Activated CD8-positive, alpha-beta T cell treated with anti-CD3 and anti-CD28 coated beads, Interleukin-2, amount 10 ng/mL, durations not matched to agents 7 days and 5 days (primary cell): ENCODE measurements at regions not wholly inside any gene's neighbourhood (a gene's known extent, or its start where the extent isn't known, plus 50 kb on each side); places are given as distances from the start of the nearest gene placed in this dataset.

Experiments
- ATAC-seq: fragments of 150-1000 bp; cut with Tn5 transposase; one replicate; pipeline ENCODE4 v1.10.0; 2021; ENCODE audit warnings: moderate library complexity
- CTCF ChIA-PET: fragments of 350-600 bp; sonication (Branson Sonifier 250); formaldehyde crosslinking; loops from one replicate; lab custom pipeline; 2021; ENCODE audit warnings: antibody characterized with exemption; lab: Charles Lee
- POLR2A ChIA-PET: fragments of 350-600 bp; sonication (Branson Sonifier 250); formaldehyde crosslinking; loops from one replicate; lab custom pipeline; 2021; ENCODE audit warnings: antibody characterized with exemption; lab: Charles Lee
- DNase-seq: peaks from one replicate; pipeline ENCODE4 v3.0.0-alpha.2; 2020
- H3K27ac Mint-ChIP-seq: one replicate; pipeline ENCODE4 v1.8.0; 2021; ENCODE audit warnings: mild to moderate bottlenecking, mixed read lengths
- H3K27me3 Mint-ChIP-seq: one replicate; pipeline ENCODE4 v1.8.0; 2021; ENCODE audit warnings: low read depth, mixed read lengths
- H3K36me3 Mint-ChIP-seq: one replicate; pipeline ENCODE4 v1.8.0; 2021; ENCODE audit warnings: low read depth, mixed read lengths
- H3K4me1 Mint-ChIP-seq: one replicate; pipeline ENCODE4 v1.8.0; 2021; ENCODE audit warnings: low read depth, mixed read lengths
- H3K4me3 Mint-ChIP-seq: one replicate; pipeline ENCODE4 v1.8.0; 2021; ENCODE audit warnings: mild to moderate bottlenecking, mixed read lengths
- H3K9me3 Mint-ChIP-seq: one replicate; pipeline ENCODE4 v1.8.0; 2022; ENCODE audit warnings: mixed read lengths; ENCODE audit not compliant: insufficient read depth

DNA sequence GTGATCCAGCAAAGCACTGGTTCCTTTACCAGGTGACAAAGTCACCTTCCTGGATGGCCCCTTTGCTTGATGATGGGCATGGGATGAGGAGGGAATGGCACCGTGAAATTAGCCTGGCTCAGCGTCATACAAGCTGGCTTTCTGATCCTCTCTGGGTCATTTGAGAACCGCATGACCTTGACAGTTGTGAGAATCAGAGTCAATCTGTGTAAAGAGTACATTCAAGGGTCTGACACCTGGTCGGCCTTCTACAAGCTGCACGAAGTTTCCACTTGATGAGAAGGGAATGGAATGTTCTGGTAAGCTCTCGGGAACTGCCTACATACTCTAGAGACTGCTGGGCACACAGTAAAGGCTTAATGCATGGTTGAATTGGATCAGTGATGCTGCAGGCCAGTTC, 319.8 kb upstream of the TLE3 start:
- H3K36me3 Mint-ChIP-seq = no peaks in the 10 kb centered on the region
- no peak for DNase-seq
- CTCF ChIA-PET = no interaction called here
- no peaks in the 10 kb centered on the region for H3K9me3 Mint-ChIP-seq
- no peak overlapping the region for H3K27ac Mint-ChIP-seq
- H3K4me1 Mint-ChIP-seq = no peaks in the 10 kb centered on the region
- ATAC-seq = no peak
- POLR2A ChIA-PET = no interaction called here
- H3K27me3 Mint-ChIP-seq = peaks cover 48% of the 10 kb centered on the region
- H3K4me3 Mint-ChIP-seq = no peak overlapping the region

DNA sequence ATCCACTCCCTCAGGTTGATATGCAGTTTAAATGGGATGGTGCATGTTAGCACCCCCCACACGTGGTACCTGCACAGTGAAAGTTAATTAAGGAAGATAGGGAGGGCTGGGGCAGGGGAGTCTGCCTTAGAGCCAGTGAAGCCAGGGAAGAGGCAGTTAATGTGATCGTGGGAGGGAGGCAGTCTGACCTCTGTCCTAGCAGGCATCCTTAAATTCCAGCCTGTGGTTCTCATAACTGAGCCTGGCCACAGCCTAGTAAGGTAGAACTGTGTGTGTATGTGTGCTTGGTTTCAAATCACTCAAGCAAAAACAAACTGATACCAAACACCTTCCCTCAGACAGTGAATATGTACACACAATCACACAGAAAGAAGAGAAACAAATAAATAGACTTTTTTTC, 319.1 kb upstream of the TLE3 start:
- no peak overlapping the region for H3K27ac Mint-ChIP-seq
- DNase-seq (no peak), ATAC-seq (no peak)
- H3K4me1 Mint-ChIP-seq = no peaks in the 10 kb centered on the region
- no peak overlapping the region for H3K4me3 Mint-ChIP-seq
- H3K9me3 Mint-ChIP-seq = no peaks in the 10 kb centered on the region
- ChIA-PET POLR2A (no interaction called here), CTCF (no interaction called here)
- no peaks in the 10 kb centered on the region for H3K36me3 Mint-ChIP-seq
- H3K27me3 Mint-ChIP-seq = peaks cover 43% of the 10 kb centered on the region

DNA sequence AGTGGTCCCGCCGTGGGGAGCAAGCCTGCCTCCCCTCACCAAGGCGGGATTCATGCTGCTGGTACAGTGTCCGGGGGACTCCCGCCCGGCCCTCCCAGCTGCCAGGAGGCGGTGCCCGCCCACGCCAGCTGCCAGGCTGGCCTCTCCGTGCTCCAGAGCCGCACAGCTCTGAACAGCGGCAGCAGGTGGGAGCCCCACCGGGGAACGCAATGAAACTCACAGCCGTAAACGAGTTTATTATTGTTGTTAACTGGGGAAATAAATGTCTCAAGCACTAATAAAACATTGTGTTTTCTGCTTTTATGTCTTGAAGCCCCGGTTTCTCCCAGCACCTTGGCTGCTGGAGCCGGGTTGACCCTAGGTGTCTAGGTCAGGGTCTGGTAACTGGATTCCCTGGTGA, 317.7 kb upstream of the TLE3 start:
- Mint-ChIP-seq H3K4me1 (peaks cover 4% of the 10 kb centered on the region), H3K4me3 (no peak overlapping the region), H3K36me3 (no peaks in the 10 kb centered on the region), H3K9me3 (no peaks in the 10 kb centered on the region), H3K27ac (no peak overlapping the region), H3K27me3 (peaks cover 35% of the 10 kb centered on the region)
- ChIA-PET POLR2A (no interaction called here), CTCF (no interaction called here)
- DNase-seq = no peak
- no peak for ATAC-seq

DNA sequence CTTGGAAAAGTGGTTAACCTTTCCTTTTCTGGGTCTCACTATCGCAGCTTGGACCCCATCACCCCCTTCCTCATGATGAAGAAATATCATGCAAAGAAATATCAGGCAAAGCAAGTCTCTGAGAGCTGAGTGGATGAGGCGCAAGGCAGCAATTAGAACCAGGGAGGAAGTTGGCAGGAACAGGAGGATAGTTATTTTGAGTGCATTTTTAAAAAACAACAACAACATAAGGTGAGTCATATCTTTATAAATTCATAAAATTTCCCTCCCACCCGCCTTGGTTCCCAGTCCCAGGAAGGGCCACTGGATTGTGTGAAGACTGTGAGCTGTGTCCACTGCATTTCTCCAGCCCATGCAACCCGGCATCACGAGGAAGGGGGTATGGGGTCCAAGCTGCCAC, 316.9 kb upstream of the TLE3 start:
- Mint-ChIP-seq H3K27ac (no peak overlapping the region), H3K27me3 (peaks cover 34% of the 10 kb centered on the region), H3K4me3 (no peak overlapping the region), H3K36me3 (no peaks in the 10 kb centered on the region), H3K4me1 (peaks cover 9% of the 10 kb centered on the region), H3K9me3 (no peaks in the 10 kb centered on the region)
- POLR2A ChIA-PET = no interaction called here
- CTCF ChIA-PET = no interaction called here
- ATAC-seq = no peak
- DNase-seq = no peak

DNA sequence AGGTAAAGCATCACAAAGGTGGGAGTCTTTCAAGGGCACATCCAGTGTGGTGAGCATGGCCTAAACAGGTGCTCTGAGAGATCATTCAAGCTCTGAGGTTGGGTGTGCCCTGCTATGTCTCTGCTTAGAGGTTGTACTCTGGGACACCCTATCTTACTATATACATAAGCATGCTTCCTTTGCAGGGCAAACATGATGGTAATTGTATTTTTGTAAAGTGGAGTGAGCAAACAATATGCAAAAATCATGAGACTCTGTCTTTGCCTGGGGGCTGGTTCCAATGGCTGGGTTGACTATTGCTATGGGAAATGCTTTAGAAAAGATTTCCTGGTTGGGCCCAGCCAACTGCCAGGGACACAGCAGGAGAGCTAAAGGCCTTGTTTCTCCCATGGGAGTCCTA, 315.1 kb upstream of the TLE3 start:
- Mint-ChIP-seq H3K36me3 (no peaks in the 10 kb centered on the region), H3K27me3 (peaks cover 36% of the 10 kb centered on the region), H3K4me1 (peaks cover 9% of the 10 kb centered on the region), H3K4me3 (no peak overlapping the region), H3K27ac (no peak overlapping the region), H3K9me3 (peaks cover under 1% of the 10 kb centered on the region)
- no peak for DNase-seq
- ChIA-PET CTCF (no interaction called here), POLR2A (no interaction called here)
- no peak for ATAC-seq

DNA sequence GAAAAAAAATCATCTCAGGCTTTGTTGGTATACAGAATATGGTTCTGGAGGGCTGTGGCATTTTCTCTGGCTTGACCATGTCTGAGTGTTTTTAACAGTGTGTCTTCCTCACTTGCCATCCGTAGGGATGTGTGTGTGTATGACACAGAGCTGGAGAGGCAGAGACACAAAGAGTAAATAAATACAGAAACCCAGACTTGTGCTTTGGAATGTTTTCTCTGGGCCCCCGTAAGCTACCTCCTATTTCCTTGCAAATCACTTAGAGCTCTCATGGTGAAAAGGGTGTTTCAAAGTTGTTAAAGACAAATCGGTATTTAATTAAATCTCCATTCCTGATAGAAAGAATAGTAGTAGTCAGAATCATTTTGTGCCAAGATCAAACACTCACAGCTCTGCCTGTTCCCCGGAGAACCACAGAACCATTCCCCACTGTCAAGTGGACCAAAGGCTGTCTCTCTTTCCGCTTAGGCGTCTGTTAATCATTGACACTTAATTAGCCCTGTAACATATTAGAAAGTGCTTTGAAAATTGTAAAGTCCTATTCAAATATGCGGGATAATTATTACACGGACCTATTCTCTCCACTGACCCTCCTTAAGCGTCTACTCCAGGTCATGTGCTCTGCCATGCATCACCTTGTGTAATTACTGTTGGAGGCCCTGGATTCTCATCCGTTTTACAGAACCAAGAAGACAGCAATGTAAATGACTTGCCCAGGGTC, 313.6 kb upstream of the TLE3 start:
- Mint-ChIP-seq H3K4me3 (no peak overlapping the region), H3K9me3 (peaks cover 7% of the 10 kb centered on the region), H3K4me1 (peaks cover 9% of the 10 kb centered on the region), H3K36me3 (no peaks in the 10 kb centered on the region), H3K27ac (no peak overlapping the region), H3K27me3 (peaks cover 39% of the 10 kb centered on the region)
- ATAC-seq (no peak), DNase-seq (no peak)
- ChIA-PET CTCF (no interaction called here), POLR2A (no interaction called here)

DNA sequence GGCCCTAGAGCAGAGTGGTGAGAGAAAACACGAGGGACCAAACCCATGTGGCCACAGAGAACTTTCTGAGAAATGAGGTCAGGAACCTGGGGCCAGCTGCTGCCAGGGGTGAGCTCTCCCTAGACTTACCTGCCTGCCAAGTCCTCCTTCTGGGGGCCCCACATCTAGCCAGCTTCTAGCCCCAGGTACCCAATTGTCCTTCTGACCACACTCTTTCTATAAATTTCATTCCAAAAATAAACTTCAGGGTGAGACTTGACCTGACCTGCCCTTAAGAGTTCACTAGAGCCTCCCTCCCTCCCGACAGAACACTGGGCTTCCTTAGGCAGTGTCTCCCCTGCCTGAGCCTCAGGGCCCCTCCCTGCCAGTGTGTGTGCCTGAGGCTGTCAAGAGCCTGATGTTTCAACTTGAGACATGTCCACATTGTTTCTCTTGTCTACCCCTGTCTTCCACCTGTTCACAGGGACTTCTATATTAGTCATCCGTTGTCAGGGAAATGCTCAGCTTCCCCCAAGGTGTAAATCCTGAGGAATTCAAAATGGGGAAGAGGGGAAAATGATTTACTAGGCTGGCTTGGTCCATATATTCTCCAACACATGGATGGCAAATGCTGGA, 312.8 kb upstream of the TLE3 start:
- ATAC-seq (no peak), DNase-seq (no peak)
- no peaks in the 10 kb centered on the region for H3K36me3 Mint-ChIP-seq
- no peak overlapping the region for H3K4me3 Mint-ChIP-seq
- H3K9me3 Mint-ChIP-seq = peaks cover 7% of the 10 kb centered on the region
- ChIA-PET CTCF (no interaction called here), POLR2A (no interaction called here)
- peaks cover 9% of the 10 kb centered on the region for H3K4me1 Mint-ChIP-seq
- H3K27me3 Mint-ChIP-seq = peaks cover 35% of the 10 kb centered on the region
- H3K27ac Mint-ChIP-seq = no peak overlapping the region

DNA sequence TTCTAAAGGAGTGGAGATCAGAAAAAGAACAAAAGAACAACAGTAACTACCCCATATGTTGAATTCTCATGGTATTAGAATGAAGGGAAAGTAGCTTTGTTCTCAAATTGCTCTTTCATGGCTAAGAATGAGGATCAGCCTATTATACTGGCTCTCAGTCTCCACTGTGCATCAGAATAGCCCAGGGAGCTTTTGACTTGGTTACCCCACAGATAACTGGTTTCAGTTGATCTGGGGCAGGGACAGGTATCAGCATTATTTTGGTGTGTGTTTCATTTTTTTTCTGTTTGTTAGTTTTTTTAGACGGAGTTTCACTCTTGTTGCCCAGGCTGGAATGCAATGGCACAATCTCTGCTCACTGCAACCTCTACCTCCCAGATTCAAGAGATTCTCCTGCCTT, 311.7 kb upstream of the TLE3 start:
- Mint-ChIP-seq H3K4me3 (no peak overlapping the region), H3K27ac (no peak overlapping the region), H3K4me1 (peaks cover 9% of the 10 kb centered on the region), H3K36me3 (no peaks in the 10 kb centered on the region), H3K9me3 (peaks cover 7% of the 10 kb centered on the region), H3K27me3 (peaks cover 40% of the 10 kb centered on the region)
- CTCF ChIA-PET = no interaction called here
- ATAC-seq = no peak
- no peak for DNase-seq
- POLR2A ChIA-PET = no interaction called here

DNA sequence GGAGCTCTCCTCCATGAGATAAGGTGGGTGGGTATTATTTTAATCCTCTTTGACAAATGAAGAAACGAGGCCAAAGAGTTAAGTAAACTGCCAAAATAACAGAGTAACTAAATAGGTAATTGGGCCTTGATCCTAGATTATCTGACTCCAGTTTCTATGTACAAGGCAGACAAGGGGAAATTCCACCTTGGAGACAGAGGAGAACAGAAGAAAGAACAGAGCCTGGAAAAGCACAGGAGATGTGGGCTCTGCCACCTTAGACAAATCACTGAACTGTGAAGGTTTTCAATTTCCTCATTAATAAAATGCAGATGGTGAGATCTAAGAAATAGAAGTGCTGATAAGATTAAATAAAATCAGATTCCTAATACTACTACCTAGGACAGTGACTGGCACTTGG, 310.2 kb upstream of the TLE3 start:
- Mint-ChIP-seq H3K4me1 (peaks cover 9% of the 10 kb centered on the region), H3K4me3 (no peak overlapping the region), H3K9me3 (peaks cover 7% of the 10 kb centered on the region), H3K36me3 (no peaks in the 10 kb centered on the region), H3K27ac (no peak overlapping the region), H3K27me3 (peaks cover 41% of the 10 kb centered on the region)
- no peak for DNase-seq
- POLR2A ChIA-PET = no interaction called here
- CTCF ChIA-PET = no interaction called here
- no peak for ATAC-seq

DNA sequence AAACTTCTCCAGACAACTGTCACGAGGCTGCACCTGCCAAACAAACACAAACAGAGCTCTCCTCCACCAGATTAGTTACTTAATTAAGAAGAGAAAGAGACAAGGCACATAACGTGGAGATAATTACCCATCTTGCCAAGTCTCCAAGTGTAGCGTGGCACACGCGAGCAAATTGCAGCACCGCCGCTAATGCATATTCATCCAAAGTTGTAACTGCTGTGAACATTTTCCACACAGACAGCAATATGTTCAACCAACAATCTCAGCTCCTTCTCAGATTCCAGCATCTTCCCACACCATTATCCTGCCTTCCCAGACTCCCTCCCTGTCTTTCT, 309.6 kb upstream of the TLE3 start:
- H3K4me1 Mint-ChIP-seq = peaks cover 9% of the 10 kb centered on the region
- H3K4me3 Mint-ChIP-seq = no peak overlapping the region
- DNase-seq (no peak), ATAC-seq (no peak)
- no peaks in the 10 kb centered on the region for H3K36me3 Mint-ChIP-seq
- CTCF ChIA-PET = no interaction called here
- POLR2A ChIA-PET = interaction anchor here (0.6 kb wide), 1 partner anchor 128 kb away, joined by 3 read pairs; no protein-coding TSS in a partner anchor
- peaks cover 7% of the 10 kb centered on the region for H3K9me3 Mint-ChIP-seq
- H3K27me3 Mint-ChIP-seq = peaks cover 46% of the 10 kb centered on the region
- no peak overlapping the region for H3K27ac Mint-ChIP-seq

DNA sequence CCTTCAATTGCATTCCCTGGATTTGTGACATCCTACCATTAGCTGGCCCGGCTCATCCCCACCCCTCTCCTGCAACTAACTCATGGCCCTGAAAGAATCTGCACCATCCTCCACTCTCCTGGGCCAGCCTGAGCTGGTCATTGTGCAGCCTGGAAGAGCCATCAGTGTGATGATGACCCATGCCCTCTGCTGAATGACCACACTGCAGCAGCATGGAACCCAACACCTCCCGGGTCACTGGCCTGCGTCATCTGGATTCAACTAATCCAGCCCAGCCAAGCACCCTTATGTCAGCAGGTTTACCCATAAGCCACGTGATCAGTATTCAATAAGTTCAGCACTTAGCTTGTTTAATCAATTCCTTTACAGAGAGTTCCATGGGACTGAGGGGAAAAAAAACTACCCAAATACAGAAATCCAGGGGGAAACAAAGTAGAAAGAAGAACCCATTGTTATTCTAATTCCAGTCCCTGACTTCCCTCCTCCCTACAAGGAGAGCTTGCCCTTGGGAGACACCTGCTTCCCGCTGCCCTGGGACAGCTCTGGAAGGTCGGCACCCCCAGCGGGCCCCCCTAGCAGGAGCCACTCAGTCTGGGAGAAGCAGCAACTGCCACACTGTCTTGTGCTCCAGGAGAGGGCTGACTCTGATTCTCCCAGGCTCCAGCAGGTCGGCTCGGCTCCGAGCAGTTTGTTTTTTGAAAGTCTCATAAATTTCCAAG, 309.1 kb upstream of the TLE3 start:
- CTCF ChIA-PET = no interaction called here
- Mint-ChIP-seq H3K4me3 (no peak overlapping the region), H3K9me3 (peaks cover 7% of the 10 kb centered on the region), H3K4me1 (peaks cover 9% of the 10 kb centered on the region), H3K27me3 (peaks cover 48% of the 10 kb centered on the region), H3K36me3 (no peaks in the 10 kb centered on the region), H3K27ac (no peak overlapping the region)
- POLR2A ChIA-PET = interaction anchor here (0.6 kb wide), 1 partner anchor 128 kb away, joined by 3 read pairs; no protein-coding TSS in a partner anchor
- no peak for DNase-seq
- no peak for ATAC-seq

DNA sequence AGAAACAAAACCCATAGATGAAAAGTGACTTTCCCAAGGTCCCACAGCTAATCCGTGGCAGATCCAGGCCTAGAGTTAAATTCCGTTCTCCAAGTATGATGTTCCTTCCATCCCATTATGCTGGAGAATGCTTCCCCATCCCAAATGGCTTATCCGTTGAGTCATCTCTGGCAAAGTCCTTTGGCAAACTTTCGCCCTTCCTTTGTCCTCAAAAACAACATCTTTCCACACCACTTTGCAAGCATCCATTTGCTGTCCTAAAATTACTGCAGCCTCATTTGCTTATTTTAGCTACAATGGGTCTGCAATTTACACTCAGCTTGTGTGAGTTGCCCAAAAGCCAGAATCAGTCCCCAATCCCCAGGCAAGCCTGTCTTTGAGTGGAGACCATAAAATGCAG, 304.0 kb upstream of the TLE3 start:
- no peaks in the 10 kb centered on the region for H3K36me3 Mint-ChIP-seq
- no peaks in the 10 kb centered on the region for H3K9me3 Mint-ChIP-seq

More for the DNA sequence above, 304.0 kb upstream of the TLE3 start:
- ChIA-PET POLR2A (interaction anchor here (0.6 kb wide), 1 partner anchor 937 kb away, joined by 3 read pairs; no protein-coding TSS in a partner anchor), CTCF (interaction anchor here (1.0 kb wide), 1 partner anchor 85 kb away, joined by 3 read pairs; no protein-coding TSS in a partner anchor)
- DNase-seq (no peak), ATAC-seq (no peak)
- Mint-ChIP-seq H3K4me1 (no peaks in the 10 kb centered on the region), H3K27me3 (peaks cover 48% of the 10 kb centered on the region), H3K27ac (no peak overlapping the region), H3K4me3 (no peak overlapping the region)
